RWPE2 (cell line): ENCODE measurements at regions not wholly inside any gene's neighbourhood (a gene's known extent, or its start where the extent isn't known, plus 50 kb on each side); places are given as distances from the start of the nearest gene placed in this dataset.
A peak's percentile ranks its signal among the peaks of the same experiment; 100 is the strongest.

Experiments
- ATAC-seq: fragments of 200-7000 bp; cut with Tn5 transposase; 3 replicates; pipeline ENCODE4 v1.9.1; 2021; ENCODE audit warnings: low read depth
- DNase-seq: peaks from one replicate; pipeline ENCODE4 v3.0.0-alpha.2; 2020; ENCODE audit warnings: low spot score
- H3K27ac ChIP-seq: fragments of 450-650 bp; 2 replicates; pipeline ENCODE4 v1.5.1; 2017; ENCODE audit warnings: mild to moderate bottlenecking; ENCODE audit not compliant: poor library complexity, severe bottlenecking
- H3K27me3 ChIP-seq: fragments of 250-450 bp; sonication (Bioruptor Pico); 2 replicates; pipeline ENCODE4 v1.5.1; 2021; ENCODE audit warnings: mild to moderate bottlenecking, moderate library complexity; ENCODE audit not compliant: insufficient read depth, poor library complexity, severe bottlenecking
- H3K36me3 ChIP-seq: fragments of 250-450 bp; sonication (Bioruptor Pico); 2 replicates; pipeline ENCODE4 v1.5.1; 2020; ENCODE audit warnings: low read depth, mild to moderate bottlenecking, moderate library complexity
- H3K4me1 ChIP-seq: fragments of 250-450 bp; sonication (Bioruptor Pico); 2 replicates; pipeline ENCODE4 v1.5.1; 2021; ENCODE audit warnings: mild to moderate bottlenecking, moderate library complexity; ENCODE audit not compliant: insufficient read depth, poor library complexity, severe bottlenecking
- H3K4me3 ChIP-seq: fragments of 250-450 bp; sonication (Bioruptor Pico); 2 replicates; pipeline ENCODE4 v1.5.1; 2021; ENCODE audit warnings: mild to moderate bottlenecking, moderate library complexity; ENCODE audit not compliant: severe bottlenecking
- H3K9me3 ChIP-seq: fragments of 250-450 bp; sonication (Bioruptor Pico); 2 replicates; pipeline ENCODE4 v1.5.1; 2021; ENCODE audit warnings: mild to moderate bottlenecking, moderate library complexity; ENCODE audit not compliant: severe bottlenecking
- TF ChIP-seq, protein P1 (sequence below): fragments of 450-650 bp; IDR thresholded peaks from one replicate; pipeline ENCODE4 v1.5.1; 2017; ENCODE audit warnings: mild to moderate bottlenecking, moderate library complexity; ENCODE audit not compliant: poor library complexity, severe bottlenecking

DNA sequence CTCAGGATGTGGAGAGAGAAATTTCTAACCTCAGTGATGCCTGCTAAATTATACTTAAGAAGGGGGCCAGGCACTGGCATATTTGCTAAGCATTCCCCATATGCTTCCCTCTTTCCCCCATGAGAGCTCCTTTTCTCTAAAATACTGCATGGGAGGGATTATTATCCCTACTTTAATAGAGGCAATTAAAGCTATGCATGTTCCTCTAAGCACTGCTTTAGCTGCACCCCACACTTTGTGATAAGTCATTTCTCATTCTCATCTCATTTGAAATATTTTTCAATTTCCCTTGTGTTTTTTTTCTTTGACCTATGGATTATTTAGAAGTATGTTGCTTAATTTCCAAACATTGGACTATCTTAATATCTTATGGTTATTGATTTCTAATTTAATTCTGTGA lies 72.1 kb upstream of the CIBAR2 start:
- Histone ChIP-seq H3K27me3 (no peaks in the 10 kb centered on the region), H3K27ac (no peak overlapping the region), H3K4me3 (no peak overlapping the region), H3K9me3 (peaks cover 13% of the 10 kb centered on the region), H3K4me1 (no peaks in the 10 kb centered on the region), H3K36me3 (peaks cover 15% of the 10 kb centered on the region)
- TF ChIP-seq, protein P1, sequence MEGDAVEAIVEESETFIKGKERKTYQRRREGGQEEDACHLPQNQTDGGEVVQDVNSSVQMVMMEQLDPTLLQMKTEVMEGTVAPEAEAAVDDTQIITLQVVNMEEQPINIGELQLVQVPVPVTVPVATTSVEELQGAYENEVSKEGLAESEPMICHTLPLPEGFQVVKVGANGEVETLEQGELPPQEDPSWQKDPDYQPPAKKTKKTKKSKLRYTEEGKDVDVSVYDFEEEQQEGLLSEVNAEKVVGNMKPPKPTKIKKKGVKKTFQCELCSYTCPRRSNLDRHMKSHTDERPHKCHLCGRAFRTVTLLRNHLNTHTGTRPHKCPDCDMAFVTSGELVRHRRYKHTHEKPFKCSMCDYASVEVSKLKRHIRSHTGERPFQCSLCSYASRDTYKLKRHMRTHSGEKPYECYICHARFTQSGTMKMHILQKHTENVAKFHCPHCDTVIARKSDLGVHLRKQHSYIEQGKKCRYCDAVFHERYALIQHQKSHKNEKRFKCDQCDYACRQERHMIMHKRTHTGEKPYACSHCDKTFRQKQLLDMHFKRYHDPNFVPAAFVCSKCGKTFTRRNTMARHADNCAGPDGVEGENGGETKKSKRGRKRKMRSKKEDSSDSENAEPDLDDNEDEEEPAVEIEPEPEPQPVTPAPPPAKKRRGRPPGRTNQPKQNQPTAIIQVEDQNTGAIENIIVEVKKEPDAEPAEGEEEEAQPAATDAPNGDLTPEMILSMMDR, result no peak
- no peak for DNase-seq
- ATAC-seq, result no peak

DNA sequence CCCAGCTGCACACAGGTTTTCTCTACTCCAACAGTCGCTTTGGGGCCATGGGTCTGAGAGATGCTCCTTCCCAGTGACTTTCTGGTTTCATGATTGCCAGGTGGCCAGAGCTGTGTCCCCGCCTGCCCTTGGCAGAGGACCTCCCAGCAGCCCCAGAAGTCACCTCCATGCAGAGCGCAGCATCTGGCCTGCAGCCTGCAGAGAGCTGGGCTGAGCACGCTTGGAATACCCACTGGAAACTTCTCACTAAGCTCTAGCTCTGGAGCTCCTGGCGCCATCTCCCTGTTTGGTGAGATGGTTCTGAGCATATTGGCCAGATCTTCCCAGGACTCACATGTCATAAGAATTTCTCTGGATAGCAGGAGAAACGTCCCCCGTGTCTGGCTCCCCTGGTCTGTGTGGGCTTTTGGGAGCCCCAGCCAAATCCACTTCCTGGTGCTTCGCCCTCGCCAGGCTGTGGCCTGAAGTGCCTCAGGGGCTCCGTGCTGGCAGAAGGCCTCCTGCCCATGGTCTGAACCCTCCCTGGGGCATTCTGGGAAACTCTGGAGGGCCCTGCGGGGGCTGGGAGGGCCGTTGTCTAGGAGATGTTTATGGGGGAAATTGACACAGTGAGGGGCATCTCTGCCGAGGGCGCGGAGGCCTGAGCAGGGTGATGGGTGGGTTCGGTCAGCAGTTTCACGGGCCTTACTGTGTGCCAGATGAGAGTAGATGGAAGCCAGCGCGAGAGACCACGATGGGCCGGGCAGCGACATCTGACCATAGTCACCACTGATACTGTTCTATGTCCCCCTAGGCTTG lies 73.2 kb upstream of the CIBAR2 start:
- TF ChIP-seq, protein P1, result no peak

DNA sequence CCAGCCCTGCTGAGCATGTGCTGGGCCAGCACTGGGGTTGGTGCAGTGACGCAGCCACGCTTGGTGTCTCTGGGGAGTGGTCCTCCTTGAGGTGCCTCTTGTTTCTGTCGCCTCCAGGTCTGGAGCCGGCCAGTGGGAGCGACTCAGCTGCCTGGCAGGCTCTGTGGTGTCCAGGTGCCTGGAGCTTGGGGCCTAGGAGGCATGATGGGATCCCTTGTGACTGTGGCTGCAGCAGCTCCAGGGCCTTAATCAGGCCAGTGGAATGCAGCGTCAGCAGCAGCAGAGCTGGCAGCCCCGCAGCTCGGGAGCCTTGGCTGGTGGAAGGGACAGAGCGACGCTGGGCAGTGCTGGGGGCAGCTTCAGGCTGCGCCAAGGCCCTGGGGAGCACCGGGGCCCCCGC lies 74.7 kb upstream of the CIBAR2 start:
- Histone ChIP-seq H3K36me3 (peaks cover 15% of the 10 kb centered on the region), H3K27ac (no peak overlapping the region), H3K4me1 (peaks cover 2% of the 10 kb centered on the region), H3K4me3 (no peak overlapping the region), H3K9me3 (peaks cover 13% of the 10 kb centered on the region), H3K27me3 (no peaks in the 10 kb centered on the region)
- TF ChIP-seq, protein P1, result no peak
- DNase-seq, result no peak
- peak; percentile 27; the same call in 1 of the 3 replicates for ATAC-seq

More for the DNA sequence above, 73.2 kb upstream of the CIBAR2 start:
- peaks cover 13% of the 10 kb centered on the region for H3K9me3 ChIP-seq
- ATAC-seq (no peak), DNase-seq (no peak)
- H3K27me3 ChIP-seq, result no peaks in the 10 kb centered on the region
- peaks cover 15% of the 10 kb centered on the region for H3K36me3 ChIP-seq
- no peaks in the 10 kb centered on the region for H3K4me1 ChIP-seq
- no peak overlapping the region for H3K4me3 ChIP-seq
- no peak overlapping the region for H3K27ac ChIP-seq

DNA sequence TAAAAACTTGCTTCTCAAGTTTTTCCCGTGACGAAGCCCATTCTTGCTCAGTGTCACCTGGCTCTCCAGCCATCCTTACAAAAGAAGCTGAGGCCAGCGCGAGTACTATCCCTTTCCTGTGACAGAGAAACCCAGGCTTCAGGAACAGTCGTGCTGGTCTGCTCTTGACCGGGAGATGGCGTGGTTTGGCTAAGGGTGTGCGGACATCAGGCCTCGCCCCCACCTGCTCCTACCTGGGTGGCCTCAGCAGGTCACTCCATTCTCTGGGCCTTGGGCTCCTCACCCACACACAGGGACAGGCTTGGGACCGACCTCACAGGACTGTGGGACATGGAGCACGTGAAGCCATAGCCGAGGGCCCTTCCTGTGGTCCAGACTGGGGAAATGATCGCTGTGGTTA lies 75.2 kb upstream of the CIBAR2 start:
- TF ChIP-seq, protein P1, result no peak
- H3K9me3 ChIP-seq, result peaks cover 13% of the 10 kb centered on the region
- no peak overlapping the region for H3K4me3 ChIP-seq
- peaks cover 15% of the 10 kb centered on the region for H3K36me3 ChIP-seq
- DNase-seq, result no peak
- ATAC-seq, result no peak
- peaks cover 6% of the 10 kb centered on the region for H3K4me1 ChIP-seq
- no peak overlapping the region for H3K27ac ChIP-seq
- H3K27me3 ChIP-seq, result no peaks in the 10 kb centered on the region

DNA sequence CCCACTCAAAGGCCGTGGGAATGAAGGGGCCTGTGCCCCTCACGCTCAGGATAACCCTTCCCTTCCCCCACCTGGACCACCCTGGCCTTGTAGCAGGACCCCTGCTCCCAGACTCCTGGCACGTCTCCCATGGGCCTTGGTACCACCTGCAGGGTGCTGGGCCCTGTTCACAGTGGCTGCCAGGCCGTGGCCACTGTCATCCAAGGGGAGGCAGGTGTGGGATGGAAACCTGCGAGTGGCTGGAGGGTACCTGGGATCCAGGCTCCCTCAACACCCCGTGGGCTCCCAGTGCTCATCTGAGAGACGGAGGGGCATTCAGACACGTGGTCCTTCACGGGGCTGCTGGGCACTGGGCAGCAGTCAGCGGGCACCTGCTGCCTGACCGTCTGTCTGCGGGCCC lies 75.6 kb upstream of the CIBAR2 start:
- Histone ChIP-seq H3K36me3 (peaks cover 15% of the 10 kb centered on the region), H3K27ac (no peak overlapping the region), H3K4me3 (no peak overlapping the region), H3K27me3 (no peaks in the 10 kb centered on the region), H3K4me1 (peaks cover 6% of the 10 kb centered on the region), H3K9me3 (peaks cover 13% of the 10 kb centered on the region)
- DNase-seq (no peak), ATAC-seq (no peak)
- TF ChIP-seq, protein P1, result no peak
